ENCODE measurements at regions not wholly inside any gene's neighbourhood (a gene's known extent, or its start where the extent isn't known, plus 50 kb on each side); places are given as distances from the start of the nearest gene placed in this dataset.

- no peak for TF ChIP-seq EZH2 (IDR thresholded peaks at IDR 0.05; ENCODE audit: insufficient read depth, poor library complexity, severe bottlenecking)
- TF ChIP-seq EZH2phosphoT487 (IDR thresholded peaks at IDR 0.05; ENCODE audit: insufficient read depth, low read depth) = no peak
Observed at GRCh38 chr2:216299588-216299987, 72.7 kb downstream of the MARCHF4 start.
